ENCODE measurements at regions not wholly inside any gene's neighbourhood (a gene's known extent, or its start where the extent isn't known, plus 50 kb on each side); places are given as distances from the start of the nearest gene placed in this dataset.

DNA sequence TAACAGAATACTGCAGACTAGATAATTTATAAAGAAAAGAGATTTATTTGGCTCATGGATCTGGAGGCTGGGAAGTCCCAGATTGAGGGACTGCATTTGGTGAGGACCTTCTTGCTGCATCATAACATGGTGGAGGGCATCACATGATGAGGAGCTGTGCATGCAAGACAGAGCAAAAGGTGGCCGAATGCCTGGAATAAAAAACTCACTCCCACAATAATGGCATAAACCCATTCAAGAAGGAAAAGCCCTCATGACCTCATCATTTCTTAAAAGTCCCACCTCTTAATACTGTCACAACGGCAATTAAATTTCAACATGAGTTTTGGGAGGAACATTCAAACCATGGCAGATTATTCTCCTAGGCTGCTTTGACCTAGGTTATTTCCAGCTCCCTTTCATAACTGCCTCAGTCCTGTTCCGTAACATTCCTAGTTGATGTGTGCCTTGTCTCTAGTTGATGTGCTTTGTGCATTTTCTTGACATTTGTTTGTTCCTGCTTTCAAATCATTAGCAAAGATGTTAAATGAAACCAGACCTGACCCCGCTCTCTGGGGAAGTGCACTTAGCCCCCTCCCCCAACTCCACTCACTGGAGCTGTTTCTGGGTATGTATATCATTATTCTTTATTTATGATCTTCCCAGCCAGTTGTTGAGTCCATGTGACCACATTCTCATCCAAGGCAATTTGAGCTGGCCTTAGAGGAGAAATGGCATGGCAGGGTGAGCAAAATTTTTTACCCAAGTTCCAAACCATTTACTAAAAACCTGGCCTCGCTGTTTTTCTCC lies 148.5 kb downstream of the GDAP2 start:
- TF ChIP-seq, protein P1, sequence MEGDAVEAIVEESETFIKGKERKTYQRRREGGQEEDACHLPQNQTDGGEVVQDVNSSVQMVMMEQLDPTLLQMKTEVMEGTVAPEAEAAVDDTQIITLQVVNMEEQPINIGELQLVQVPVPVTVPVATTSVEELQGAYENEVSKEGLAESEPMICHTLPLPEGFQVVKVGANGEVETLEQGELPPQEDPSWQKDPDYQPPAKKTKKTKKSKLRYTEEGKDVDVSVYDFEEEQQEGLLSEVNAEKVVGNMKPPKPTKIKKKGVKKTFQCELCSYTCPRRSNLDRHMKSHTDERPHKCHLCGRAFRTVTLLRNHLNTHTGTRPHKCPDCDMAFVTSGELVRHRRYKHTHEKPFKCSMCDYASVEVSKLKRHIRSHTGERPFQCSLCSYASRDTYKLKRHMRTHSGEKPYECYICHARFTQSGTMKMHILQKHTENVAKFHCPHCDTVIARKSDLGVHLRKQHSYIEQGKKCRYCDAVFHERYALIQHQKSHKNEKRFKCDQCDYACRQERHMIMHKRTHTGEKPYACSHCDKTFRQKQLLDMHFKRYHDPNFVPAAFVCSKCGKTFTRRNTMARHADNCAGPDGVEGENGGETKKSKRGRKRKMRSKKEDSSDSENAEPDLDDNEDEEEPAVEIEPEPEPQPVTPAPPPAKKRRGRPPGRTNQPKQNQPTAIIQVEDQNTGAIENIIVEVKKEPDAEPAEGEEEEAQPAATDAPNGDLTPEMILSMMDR (IDR thresholded peaks at IDR 0.05): no peak
- TF ChIP-seq EP300 (IDR thresholded peaks at IDR 0.05): no peak

Data from suprapubic skin (tissue), 3 donors.